SK-N-SH (cell line): ENCODE measurements at regions not wholly inside any gene's neighbourhood (a gene's known extent, or its start where the extent isn't known, plus 50 kb on each side); places are given as distances from the start of the nearest gene placed in this dataset.

Source experiments
- POLR2AphosphoS5 ChIP-seq: IDR thresholded peaks from 2 replicates; pipeline ENCODE4 v1.6.1; 2012; ENCODE audit warnings: low read depth, low read length
- RCOR1 ChIP-seq: fragments of 150-350 bp; IDR thresholded peaks from 2 replicates; pipeline ENCODE4 v1.6.1; 2017; ENCODE audit warnings: antibody characterized with exemption, low read length
- TAF1 ChIP-seq: IDR thresholded peaks from 2 replicates; pipeline ENCODE4 v1.6.1; 2012; ENCODE audit warnings: low read depth, mild to moderate bottlenecking, low read length, moderate library complexity, borderline replicate concordance
- USF2 ChIP-seq: fragments of 150-350 bp; IDR thresholded peaks from 2 replicates; pipeline ENCODE4 v1.6.1; 2017; ENCODE audit warnings: antibody characterized with exemption, low read length, low read depth, borderline replicate concordance
- TF ChIP-seq, protein P1 (sequence below): fragments of 200-600 bp; sonication (generic); IDR thresholded peaks from 2 replicates; pipeline ENCODE4 v1.6.1; 2017; ENCODE audit warnings: antibody characterized with exemption, mild to moderate bottlenecking, moderate library complexity
- TF ChIP-seq, protein P2 (sequence below): IDR thresholded peaks from 2 replicates; pipeline ENCODE4 v1.4.0; 2012; ENCODE audit warnings: low read depth

DNA sequence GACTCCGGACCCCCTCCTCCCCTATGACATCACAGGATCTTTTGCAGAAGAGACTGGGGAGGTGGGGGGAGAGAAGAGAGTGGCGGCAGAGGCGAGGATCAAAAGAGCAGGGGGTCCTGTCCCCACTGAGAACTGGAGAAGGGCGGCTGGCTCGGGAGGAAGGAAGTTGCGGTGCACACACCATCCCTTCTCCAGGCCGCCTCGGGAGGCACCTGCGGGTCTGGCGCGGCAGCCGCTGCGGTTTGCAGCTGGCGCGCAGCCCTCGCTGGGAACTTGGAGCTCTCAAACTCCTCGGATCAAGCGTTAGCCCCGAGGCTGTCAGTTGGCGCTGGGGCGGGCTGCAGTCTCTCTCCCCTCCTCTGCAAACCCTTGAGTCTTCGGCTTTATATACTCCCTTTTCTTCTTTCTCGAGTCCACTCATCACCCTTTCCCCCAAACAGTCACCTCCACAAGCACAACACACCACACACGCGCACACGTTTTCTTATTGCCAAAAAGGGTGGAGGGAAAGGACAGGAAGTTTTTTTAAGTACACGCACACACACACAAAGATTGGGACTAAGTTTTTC lies 180.7 kb downstream of the TBXT start:
- TF ChIP-seq, protein P1, sequence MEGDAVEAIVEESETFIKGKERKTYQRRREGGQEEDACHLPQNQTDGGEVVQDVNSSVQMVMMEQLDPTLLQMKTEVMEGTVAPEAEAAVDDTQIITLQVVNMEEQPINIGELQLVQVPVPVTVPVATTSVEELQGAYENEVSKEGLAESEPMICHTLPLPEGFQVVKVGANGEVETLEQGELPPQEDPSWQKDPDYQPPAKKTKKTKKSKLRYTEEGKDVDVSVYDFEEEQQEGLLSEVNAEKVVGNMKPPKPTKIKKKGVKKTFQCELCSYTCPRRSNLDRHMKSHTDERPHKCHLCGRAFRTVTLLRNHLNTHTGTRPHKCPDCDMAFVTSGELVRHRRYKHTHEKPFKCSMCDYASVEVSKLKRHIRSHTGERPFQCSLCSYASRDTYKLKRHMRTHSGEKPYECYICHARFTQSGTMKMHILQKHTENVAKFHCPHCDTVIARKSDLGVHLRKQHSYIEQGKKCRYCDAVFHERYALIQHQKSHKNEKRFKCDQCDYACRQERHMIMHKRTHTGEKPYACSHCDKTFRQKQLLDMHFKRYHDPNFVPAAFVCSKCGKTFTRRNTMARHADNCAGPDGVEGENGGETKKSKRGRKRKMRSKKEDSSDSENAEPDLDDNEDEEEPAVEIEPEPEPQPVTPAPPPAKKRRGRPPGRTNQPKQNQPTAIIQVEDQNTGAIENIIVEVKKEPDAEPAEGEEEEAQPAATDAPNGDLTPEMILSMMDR: no peak
- TF ChIP-seq POLR2AphosphoS5: no peak
- no peak for TF ChIP-seq TAF1
- TF ChIP-seq RCOR1: no peak
- no peak for TF ChIP-seq USF2
- TF ChIP-seq, protein P2, sequence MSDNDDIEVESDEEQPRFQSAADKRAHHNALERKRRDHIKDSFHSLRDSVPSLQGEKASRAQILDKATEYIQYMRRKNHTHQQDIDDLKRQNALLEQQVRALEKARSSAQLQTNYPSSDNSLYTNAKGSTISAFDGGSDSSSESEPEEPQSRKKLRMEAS: no peak
